K562 (cell line): ENCODE measurements at regions not wholly inside any gene's neighbourhood (a gene's known extent, or its start where the extent isn't known, plus 50 kb on each side); places are given as distances from the start of the nearest gene placed in this dataset.

Source experiments
- ATAC-seq: fragments of 200-7000 bp; cut with Tn5 transposase; 3 replicates; pipeline ENCODE4 v1.9.1; 2020; ENCODE audit warnings: moderate library complexity
- BruUV-seq: library from RNA; stranded (reverse); fragments of 400-500 nt; replicated peaks from 2 replicates; lab custom pipeline; 2021; lab: Mats Ljungman, UMichigan
- CTCF ChIA-PET: fragments of 300-600 bp; formaldehyde crosslinking; extraction: SDS; loops from one replicate; lab custom pipeline; 2021; ENCODE audit warnings: low intra/inter-chr PET ratio; lab: Yijun Ruan, JAX
- POLR2A ChIA-PET: fragments of 300-600, 350-650 bp; sonication (Branson Sonifier 250); formaldehyde crosslinking; extraction: SDS; loops from one replicate; lab custom pipeline; 2021; ENCODE audit warnings: antibody characterized with exemption, inconsistent platforms; lab: Yijun Ruan, JAX
- DNase-seq, 4 experiments: peaks; one replicate each; pipeline versions ENCODE4 v3.0.0 to v3.0.0-alpha.2; 2011 to 2018; ENCODE audit warnings: low spot score in 3 of 4, mixed read lengths in 3 of 4; ENCODE audit errors: extremely low read depth in 1 of 4
- FAIRE-seq: peaks from 2 replicates; lab custom pipeline; 2011; peaks lifted over from hg19 to GRCh38; lab: Jason Lieb, UNC
- H2AFZ ChIP-seq: 2 replicates; pipeline ENCODE4 v1.6.0; 2011; ENCODE audit warnings: low read depth, low read length, control low read depth, inconsistent platforms
- H3K27ac ChIP-seq: fragments of 200-600 bp; 3 replicates; pipeline ENCODE4 v1.8.0; 2011; ENCODE audit warnings: low read depth, mild to moderate bottlenecking, control low read depth, inconsistent platforms, low read length, moderate library complexity, mixed read lengths; ENCODE audit errors: extremely low read depth
- H3K27me3 ChIP-seq, 2 experiments: fragments of 300-600 bp in 1 of 2; 2 replicates in 1 of 2; 3 replicates in 1 of 2; pipeline versions ENCODE4 v1.6.0 to v1.8.0; 2011; ENCODE audit warnings: inconsistent platforms in 2 of 2, low read length in 2 of 2, mild to moderate bottlenecking in 1 of 2, mixed read lengths in 1 of 2, moderate library complexity in 1 of 2; ENCODE audit not compliant: control insufficient read depth in 2 of 2, insufficient read depth in 2 of 2
- H3K36me3 ChIP-seq: fragments of 300-600 bp; 3 replicates; pipeline ENCODE4 v1.8.0; 2011; ENCODE audit warnings: mild to moderate bottlenecking, low read length, inconsistent platforms; ENCODE audit not compliant: control insufficient read depth, insufficient read depth
- H3K4me1 ChIP-seq, 2 experiments: fragments of 200-600 bp in 1 of 2; replicated peaks in 1 of 2; 2 replicates in 1 of 2; 3 replicates in 1 of 2; pipeline versions ENCODE4 v1.5.1 to v1.8.0; 2011; ENCODE audit warnings: inconsistent platforms in 2 of 2, low read length in 2 of 2, mild to moderate bottlenecking in 1 of 2, mixed read lengths in 1 of 2, moderate library complexity in 1 of 2; ENCODE audit not compliant: control insufficient read depth in 2 of 2, insufficient read depth in 2 of 2
- H3K4me2 ChIP-seq: 2 replicates; pipeline ENCODE4 v1.6.1; 2011; ENCODE audit warnings: low read length, control low read depth, inconsistent platforms, mixed read lengths; ENCODE audit not compliant: insufficient read depth
- H3K4me3 ChIP-seq: fragments of 200-600 bp; sonication (generic), shearing (Covaris generic); 2 replicates; pipeline ENCODE4 v1.5.1; 2016; ENCODE audit warnings: control low read depth, inconsistent platforms
- H3K79me2 ChIP-seq: fragments of 200-600 bp; 3 replicates; pipeline ENCODE4 v1.8.0; 2011; ENCODE audit warnings: low read length, inconsistent platforms; ENCODE audit not compliant: control insufficient read depth, insufficient read depth
- H3K9ac ChIP-seq, 2 experiments: 2 replicates each; pipeline versions ENCODE4 v1.6.0 to v1.6.1; 2011; ENCODE audit warnings: low read depth in 2 of 2, low read length in 2 of 2, control low read depth in 1 of 2, inconsistent platforms in 1 of 2, mild to moderate bottlenecking in 1 of 2, mixed read lengths in 1 of 2; ENCODE audit not compliant: insufficient read depth in 1 of 2
- H3K9me1 ChIP-seq: one replicate; pipeline ENCODE4 v1.6.0; 2011; ENCODE audit warnings: inconsistent platforms, mild to moderate bottlenecking, low read length, moderate library complexity; ENCODE audit not compliant: control insufficient read depth, insufficient read depth
- H3K9me3 ChIP-seq: replicated peaks from 2 replicates; pipeline ENCODE4 v1.5.1; 2011; ENCODE audit warnings: low read depth, low read length, inconsistent platforms; ENCODE audit not compliant: control insufficient read depth, insufficient read depth
- H4K20me1 ChIP-seq: replicated peaks from 2 replicates; pipeline ENCODE4 v1.6.1; 2011; ENCODE audit warnings: low read length, inconsistent platforms, mixed read lengths; ENCODE audit not compliant: control insufficient read depth, insufficient read depth
- CBX2 ChIP-seq: fragments of 200-600 bp; sonication (generic); IDR thresholded peaks from one replicate; pipeline ENCODE4 v1.6.1; 2012; ENCODE audit warnings: mild to moderate bottlenecking, low read length, inconsistent platforms; ENCODE audit not compliant: insufficient read depth, poor library complexity, severe bottlenecking
- HLTF ChIP-seq: fragments of 450-650 bp; IDR thresholded peaks from 2 replicates; pipeline ENCODE4 v1.6.1; 2016
- NR1H2 ChIP-seq: sonication (generic); formaldehyde crosslinking; IDR thresholded peaks from 2 replicates; pipeline ENCODE4 v1.4.0; 2020; ENCODE audit warnings: mild to moderate bottlenecking, missing genetic modification reagents
- SMAD1 ChIP-seq: fragments of 150-350 bp; IDR thresholded peaks from 2 replicates; pipeline ENCODE4 v1.6.1; 2014; ENCODE audit warnings: low read length, low read depth; ENCODE audit not compliant: partially characterized antibody
- YY1 ChIP-seq, 3 experiments: IDR thresholded peaks; 2 replicates each; pipeline ENCODE4 v1.6.1; 2011; ENCODE audit warnings: low read length in 2 of 3, mild to moderate bottlenecking in 2 of 3, moderate library complexity in 2 of 3, borderline replicate concordance in 1 of 3, control low read depth in 1 of 3, low read depth in 1 of 3; ENCODE audit not compliant: insufficient read depth in 3 of 3, insufficient replicate concordance in 2 of 3, control insufficient read depth in 1 of 3, insufficient read length in 1 of 3; ENCODE audit errors: extremely low read depth in 1 of 3
- ZFP30 ChIP-seq: fragments of 250-450 bp; sonication (Bioruptor Pico); IDR thresholded peaks from 2 replicates; pipeline ENCODE4 v1.8.0; 2022; ENCODE audit warnings: moderate library complexity, mild to moderate bottlenecking, inconsistent platforms, borderline replicate concordance
- ZNF239 ChIP-seq: fragments of 250-450 bp; sonication (Bioruptor Pico); IDR thresholded peaks from 2 replicates; pipeline ENCODE4 v1.4.0; 2020; ENCODE audit warnings: mild to moderate bottlenecking
- ZNF395 ChIP-seq: fragments of 200-800 bp; sonication (Bioruptor generic); IDR thresholded peaks from 2 replicates; pipeline ENCODE4 v1.6.1; 2017; ENCODE audit warnings: missing genetic modification characterization, missing compliant biosample characterization
- WGBS: fragments of 100-300 bp; shearing (Covaris generic); methylation state at CpG from one replicate; pipeline ENCODE4 v1.1.6; 2016; ENCODE audit warnings: low coverage, mixed read lengths; ENCODE audit not compliant: insufficient coverage; ENCODE audit errors: missing lambda C conversion rate; 5-methylcytosine and 5-hydroxymethylcytosine counted together
- in situ Hi-C: fragments of 300-500 bp; cut with MboI; formaldehyde crosslinking; loops from 4 replicates; pipeline ENCODE4 v1.15.0; 2018; ENCODE audit warnings: inconsistent platforms, mixed read lengths
- intact Hi-C: fragments of 100-400 bp; cut with micrococcal nuclease; formaldehyde crosslinking; loops from 2 replicates; pipeline ENCODE4 v1.14.2; 2022

GRCh38 chr9:87139099-87139730 lies 191.9 kb upstream of the GAS1 start:
- in situ Hi-C loops: no loop called here
- Histone ChIP-seq H3K4me1 (no peaks in the 10 kb centered on the region), H3K79me2 (no peaks in the 10 kb centered on the region), H4K20me1 (no peaks in the 10 kb centered on the region), H3K27me3 (peaks cover 2 to 7% of the 10 kb centered on the region in 2 experiments; a peak in 3 of 5 replicates), H3K36me3 (no peaks in the 10 kb centered on the region), H3K9ac (no peak overlapping the region), H3K9me1 (no peaks in the 10 kb centered on the region), H2AFZ (no peak overlapping the region)
- BruUV-seq: no TSS peak
- FAIRE-seq (no peak), ATAC-seq (no peak), DNase-seq (no peak)
- ChIA-PET CTCF (no interaction called here), POLR2A (no interaction called here)
- TF ChIP-seq ZNF395 (no peak), CBX2 (no peak), SMAD1 (no peak), YY1 (IDR thresholded peaks at IDR 0.05; ENCODE audit: borderline replicate concordance in 1 of 3, control insufficient read depth in 1 of 3, extremely low read depth in 1 of 3, insufficient read depth in 3 of 3, insufficient read length in 1 of 3, insufficient replicate concordance in 2 of 3, low read depth in 1 of 3, low read length in 2 of 3) (no peak), HLTF (no peak), NR1H2 (CRISPR knock-in tag) (no peak), ZNF239 (no peak), ZFP30 (CRISPR knock-in tag) (no peak)
- TF ChIP-seq, all 486 proteins: peak for 0
- Histone ChIP-seq H3K4me3 (no peak overlapping the region), H3K4me2 (no peak overlapping the region), H3K27ac (no peak overlapping the region), H3K9me3 (no peaks in the 10 kb centered on the region)
- intact Hi-C loops: no loop called here
- WGBS: 3% methylated on average over 4 of the region's 4 CpGs
